ENCODE measurements at regions not wholly inside any gene's neighbourhood (a gene's known extent, or its start where the extent isn't known, plus 50 kb on each side); places are given as distances from the start of the nearest gene placed in this dataset.
"Not testable (repeated sequence)": the region's sequence is repeated elsewhere in the genome, so short reads cannot be mapped to it uniquely, and the experiment has no call there.

GRCh38 chr2:34234823-34235222 is 635.7 kb upstream of the FAM98A start:
- H3K27ac Mint-ChIP-seq = no peak overlapping the region
- H3K36me3 Mint-ChIP-seq (ENCODE audit: low read depth) = no peaks in the 10 kb centered on the region
- H3K4me1 Mint-ChIP-seq (ENCODE audit: low read depth) = no peaks in the 10 kb centered on the region
- DNase-seq = no peak
- intact Hi-C loops (cut with micrococcal nuclease) = no loop called here
- no peaks in the 10 kb centered on the region for H3K27me3 Mint-ChIP-seq (ENCODE audit: low read depth)
- no peak overlapping the region for H3K4me3 Mint-ChIP-seq
- CTCF ChIA-PET = no interaction called here
- H3K9me3 Mint-ChIP-seq = peaks cover 10% of the 10 kb centered on the region

- no peak for DNase-seq
- H3K4me3 Mint-ChIP-seq = no peak overlapping the region
- no peaks in the 10 kb centered on the region for H3K9me3 Mint-ChIP-seq
- intact Hi-C loops (cut with micrococcal nuclease) = no loop called here
- CTCF ChIA-PET = no interaction called here
- H3K27ac Mint-ChIP-seq = no peak overlapping the region
- no peaks in the 10 kb centered on the region for H3K4me1 Mint-ChIP-seq (ENCODE audit: low read depth)
- no peaks in the 10 kb centered on the region for H3K27me3 Mint-ChIP-seq (ENCODE audit: low read depth)
- no peaks in the 10 kb centered on the region for H3K36me3 Mint-ChIP-seq (ENCODE audit: low read depth)
These were observed 630.9 kb upstream of the FAM98A start for GRCh38 chr2:34229998-34230397.

- H3K27me3 Mint-ChIP-seq (ENCODE audit: low read depth) = no peaks in the 10 kb centered on the region
- H3K4me1 Mint-ChIP-seq (ENCODE audit: low read depth) = no peaks in the 10 kb centered on the region
- intact Hi-C loops (cut with micrococcal nuclease) = no loop called here
- H3K36me3 Mint-ChIP-seq (ENCODE audit: low read depth) = no peaks in the 10 kb centered on the region
- H3K4me3 Mint-ChIP-seq = no peak overlapping the region
- peaks cover 18% of the 10 kb centered on the region for H3K9me3 Mint-ChIP-seq
- no peak for DNase-seq
- CTCF ChIA-PET = no interaction called here
- H3K27ac Mint-ChIP-seq = no peak overlapping the region
These were observed 616.1 kb upstream of the FAM98A start for GRCh38 chr2:34215174-34215573.

GRCh38 chr2:34210382-34210781 is 611.3 kb upstream of the FAM98A start:
- H3K27me3 Mint-ChIP-seq (ENCODE audit: low read depth); H3K27ac Mint-ChIP-seq; H3K36me3 Mint-ChIP-seq (ENCODE audit: low read depth); intact Hi-C loops (cut with micrococcal nuclease); H3K4me1 Mint-ChIP-seq (ENCODE audit: low read depth); H3K4me3 Mint-ChIP-seq; DNase-seq; CTCF ChIA-PET: not testable (repeated sequence)
- peaks cover 43% of the 10 kb centered on the region for H3K9me3 Mint-ChIP-seq

- no peak overlapping the region for H3K4me3 Mint-ChIP-seq
- no peaks in the 10 kb centered on the region for H3K4me1 Mint-ChIP-seq (ENCODE audit: low read depth)
- CTCF ChIA-PET = no interaction called here
- no peak overlapping the region for H3K27ac Mint-ChIP-seq
- H3K27me3 Mint-ChIP-seq (ENCODE audit: low read depth) = no peaks in the 10 kb centered on the region
- peaks cover 20% of the 10 kb centered on the region for H3K9me3 Mint-ChIP-seq
- DNase-seq = no peak
- intact Hi-C loops (cut with micrococcal nuclease) = no loop called here
- H3K36me3 Mint-ChIP-seq (ENCODE audit: low read depth) = peaks cover 2% of the 10 kb centered on the region
These were observed 605.5 kb upstream of the FAM98A start for GRCh38 chr2:34204560-34204959.

GRCh38 chr2:34201099-34201498 is 602.0 kb upstream of the FAM98A start:
- Mint-ChIP-seq H3K36me3 (ENCODE audit: low read depth) (no peaks in the 10 kb centered on the region), H3K9me3 (peaks cover 2% of the 10 kb centered on the region), H3K27me3 (ENCODE audit: low read depth) (no peaks in the 10 kb centered on the region), H3K27ac (no peak overlapping the region), H3K4me3 (no peak overlapping the region), H3K4me1 (ENCODE audit: low read depth) (no peaks in the 10 kb centered on the region)
- intact Hi-C loops (cut with micrococcal nuclease) = no loop called here
- no peak for DNase-seq
- CTCF ChIA-PET = no interaction called here

- Mint-ChIP-seq H3K36me3 (ENCODE audit: low read depth) (no peaks in the 10 kb centered on the region), H3K27ac (no peak overlapping the region), H3K4me3 (no peak overlapping the region), H3K9me3 (peaks cover 2% of the 10 kb centered on the region), H3K27me3 (ENCODE audit: low read depth) (no peaks in the 10 kb centered on the region), H3K4me1 (ENCODE audit: low read depth) (no peaks in the 10 kb centered on the region)
- CTCF ChIA-PET = no interaction called here
- intact Hi-C loops (cut with micrococcal nuclease) = no loop called here
- no peak for DNase-seq
These were observed 600.9 kb upstream of the FAM98A start for GRCh38 chr2:34199971-34200370.

GRCh38 chr2:34193164-34193563 is 594.1 kb upstream of the FAM98A start:
- intact Hi-C loops (cut with micrococcal nuclease) = no loop called here
- H3K4me1 Mint-ChIP-seq (ENCODE audit: low read depth) = no peaks in the 10 kb centered on the region
- no peaks in the 10 kb centered on the region for H3K36me3 Mint-ChIP-seq (ENCODE audit: low read depth)
- no peak overlapping the region for H3K4me3 Mint-ChIP-seq
- DNase-seq = no peak
- H3K9me3 Mint-ChIP-seq = peaks cover 2% of the 10 kb centered on the region
- H3K27me3 Mint-ChIP-seq (ENCODE audit: low read depth) = peaks cover 2% of the 10 kb centered on the region
- no peak overlapping the region for H3K27ac Mint-ChIP-seq
- CTCF ChIA-PET = no interaction called here

GRCh38 chr2:34188464-34189303 is 589.6 kb upstream of the FAM98A start:
- Mint-ChIP-seq H3K27me3 (ENCODE audit: low read depth) (peaks cover 2% of the 10 kb centered on the region), H3K27ac (no peak overlapping the region), H3K9me3 (peaks cover 1% of the 10 kb centered on the region), H3K4me1 (ENCODE audit: low read depth) (no peaks in the 10 kb centered on the region), H3K4me3 (no peak overlapping the region), H3K36me3 (ENCODE audit: low read depth) (no peaks in the 10 kb centered on the region)
- CTCF ChIA-PET = interaction anchor here (0.6 kb wide), 1 partner anchor 12 kb away, joined by 4 read pairs; no protein-coding TSS in a partner anchor
- intact Hi-C loops (cut with micrococcal nuclease) = no loop called here
- no peak for DNase-seq

GRCh38 chr2:34179511-34179910 is 580.4 kb upstream of the FAM98A start:
- Mint-ChIP-seq H3K4me3 (no peak overlapping the region), H3K27me3 (ENCODE audit: low read depth) (no peaks in the 10 kb centered on the region), H3K36me3 (ENCODE audit: low read depth) (no peaks in the 10 kb centered on the region), H3K27ac (no peak overlapping the region), H3K9me3 (peaks cover 4% of the 10 kb centered on the region), H3K4me1 (ENCODE audit: low read depth) (no peaks in the 10 kb centered on the region)
- intact Hi-C loops (cut with micrococcal nuclease) = no loop called here
- CTCF ChIA-PET = no interaction called here
- no peak for DNase-seq

GRCh38 chr2:34178482-34178881 is 579.4 kb upstream of the FAM98A start:
- no peak for DNase-seq
- intact Hi-C loops (cut with micrococcal nuclease) = no loop called here
- Mint-ChIP-seq H3K36me3 (ENCODE audit: low read depth) (no peaks in the 10 kb centered on the region), H3K4me3 (no peak overlapping the region), H3K4me1 (ENCODE audit: low read depth) (no peaks in the 10 kb centered on the region), H3K27ac (no peak overlapping the region), H3K27me3 (ENCODE audit: low read depth) (no peaks in the 10 kb centered on the region), H3K9me3 (peaks cover 3% of the 10 kb centered on the region)
- CTCF ChIA-PET = no interaction called here

GRCh38 chr2:34176693-34177092 is 577.6 kb upstream of the FAM98A start:
- no peaks in the 10 kb centered on the region for H3K4me1 Mint-ChIP-seq (ENCODE audit: low read depth)
- intact Hi-C loops (cut with micrococcal nuclease) = no loop called here
- H3K36me3 Mint-ChIP-seq (ENCODE audit: low read depth) = no peaks in the 10 kb centered on the region
- no peaks in the 10 kb centered on the region for H3K9me3 Mint-ChIP-seq
- DNase-seq = no peak
- H3K27me3 Mint-ChIP-seq (ENCODE audit: low read depth) = no peaks in the 10 kb centered on the region
- CTCF ChIA-PET = interaction anchor here (0.6 kb wide), 1 partner anchor 12 kb away, joined by 4 read pairs; no protein-coding TSS in a partner anchor
- H3K4me3 Mint-ChIP-seq = no peak overlapping the region
- no peak overlapping the region for H3K27ac Mint-ChIP-seq

GRCh38 chr2:34174506-34174905 is 575.4 kb upstream of the FAM98A start:
- intact Hi-C loops (cut with micrococcal nuclease) = no loop called here
- Mint-ChIP-seq H3K27me3 (ENCODE audit: low read depth) (no peaks in the 10 kb centered on the region), H3K4me3 (no peak overlapping the region), H3K4me1 (ENCODE audit: low read depth) (no peaks in the 10 kb centered on the region), H3K9me3 (peaks cover 1% of the 10 kb centered on the region), H3K27ac (no peak overlapping the region), H3K36me3 (ENCODE audit: low read depth) (no peaks in the 10 kb centered on the region)
- DNase-seq = no peak
- CTCF ChIA-PET = no interaction called here

All from activated naive CD4-positive, alpha-beta T cell treated with anti-CD3 and anti-CD28 coated beads for 36 hours (primary cell).